ENCODE measurements at regions not wholly inside any gene's neighbourhood (a gene's known extent, or its start where the extent isn't known, plus 50 kb on each side); places are given as distances from the start of the nearest gene placed in this dataset.
"Not testable (repeated sequence)": the region's sequence is repeated elsewhere in the genome, so short reads cannot be mapped to it uniquely, and the experiment has no call there.

- not testable (repeated sequence) for TF ChIP-seq POLR2A (IDR thresholded peaks at IDR 0.05; ENCODE audit: low read depth, low read length); TAF1 (IDR thresholded peaks at IDR 0.05; ENCODE audit: low read depth, low read length); PAX5 (IDR thresholded peaks at IDR 0.05; ENCODE audit: insufficient read depth, low read length, severe bottlenecking)
Measured at GRCh38 chr13:42446597-42446996, 127.4 kb upstream of the TNFSF11 start.

Data from GM12891 (cell line).